ENCODE measurements at regions not wholly inside any gene's neighbourhood (a gene's known extent, or its start where the extent isn't known, plus 50 kb on each side); places are given as distances from the start of the nearest gene placed in this dataset.

GRCh38 chr3:124217542-124217941, 225.6 kb upstream of the ROPN1 start (continued):
- TF ChIP-seq ZNF382 (CRISPR knock-in tag; IDR thresholded peaks at IDR 0.05; ENCODE audit: borderline replicate concordance): no peak
- TF ChIP-seq DRAP1 (CRISPR knock-in tag; IDR thresholded peaks at IDR 0.05): peak; percentile 44; the same call in 1 of the 2 replicates
- TF ChIP-seq, protein P1, sequence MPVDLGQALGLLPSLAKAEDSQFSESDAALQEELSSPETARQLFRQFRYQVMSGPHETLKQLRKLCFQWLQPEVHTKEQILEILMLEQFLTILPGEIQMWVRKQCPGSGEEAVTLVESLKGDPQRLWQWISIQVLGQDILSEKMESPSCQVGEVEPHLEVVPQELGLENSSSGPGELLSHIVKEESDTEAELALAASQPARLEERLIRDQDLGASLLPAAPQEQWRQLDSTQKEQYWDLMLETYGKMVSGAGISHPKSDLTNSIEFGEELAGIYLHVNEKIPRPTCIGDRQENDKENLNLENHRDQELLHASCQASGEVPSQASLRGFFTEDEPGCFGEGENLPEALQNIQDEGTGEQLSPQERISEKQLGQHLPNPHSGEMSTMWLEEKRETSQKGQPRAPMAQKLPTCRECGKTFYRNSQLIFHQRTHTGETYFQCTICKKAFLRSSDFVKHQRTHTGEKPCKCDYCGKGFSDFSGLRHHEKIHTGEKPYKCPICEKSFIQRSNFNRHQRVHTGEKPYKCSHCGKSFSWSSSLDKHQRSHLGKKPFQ (CRISPR knock-in tag; IDR thresholded peaks at IDR 0.05; ENCODE audit: insufficient replicate concordance): peak; percentile 41
- no peak for TF ChIP-seq ARID3A (IDR thresholded peaks at IDR 0.05; ENCODE audit: low read depth, low read length)
- TF ChIP-seq ZNF737 (CRISPR knock-in tag; IDR thresholded peaks at IDR 0.05; ENCODE audit: borderline replicate concordance): 0 out of 2 replicates have a peak, but pooled peaks have one; percentile 23
- TF ChIP-seq, protein P2, sequence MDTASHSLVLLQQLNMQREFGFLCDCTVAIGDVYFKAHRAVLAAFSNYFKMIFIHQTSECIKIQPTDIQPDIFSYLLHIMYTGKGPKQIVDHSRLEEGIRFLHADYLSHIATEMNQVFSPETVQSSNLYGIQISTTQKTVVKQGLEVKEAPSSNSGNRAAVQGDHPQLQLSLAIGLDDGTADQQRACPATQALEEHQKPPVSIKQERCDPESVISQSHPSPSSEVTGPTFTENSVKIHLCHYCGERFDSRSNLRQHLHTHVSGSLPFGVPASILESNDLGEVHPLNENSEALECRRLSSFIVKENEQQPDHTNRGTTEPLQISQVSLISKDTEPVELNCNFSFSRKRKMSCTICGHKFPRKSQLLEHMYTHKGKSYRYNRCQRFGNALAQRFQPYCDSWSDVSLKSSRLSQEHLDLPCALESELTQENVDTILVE (CRISPR knock-in tag; IDR thresholded peaks at IDR 0.05): peak; percentile 89; the same call in 1 of the 2 replicates
- no peak for TF ChIP-seq CENPT (CRISPR knock-in tag; IDR thresholded peaks at IDR 0.05; ENCODE audit: low read depth)
- peak; percentile 81; the same call in 1 of the 2 replicates for TF ChIP-seq MIXL1 (CRISPR knock-in tag; IDR thresholded peaks at IDR 0.05)
- 0 out of 2 replicates have a peak, but pooled peaks have one; percentile 90 for TF ChIP-seq ISX (CRISPR knock-in tag; conservative IDR thresholded peaks at IDR 0.05)
- TF ChIP-seq, protein P3, sequence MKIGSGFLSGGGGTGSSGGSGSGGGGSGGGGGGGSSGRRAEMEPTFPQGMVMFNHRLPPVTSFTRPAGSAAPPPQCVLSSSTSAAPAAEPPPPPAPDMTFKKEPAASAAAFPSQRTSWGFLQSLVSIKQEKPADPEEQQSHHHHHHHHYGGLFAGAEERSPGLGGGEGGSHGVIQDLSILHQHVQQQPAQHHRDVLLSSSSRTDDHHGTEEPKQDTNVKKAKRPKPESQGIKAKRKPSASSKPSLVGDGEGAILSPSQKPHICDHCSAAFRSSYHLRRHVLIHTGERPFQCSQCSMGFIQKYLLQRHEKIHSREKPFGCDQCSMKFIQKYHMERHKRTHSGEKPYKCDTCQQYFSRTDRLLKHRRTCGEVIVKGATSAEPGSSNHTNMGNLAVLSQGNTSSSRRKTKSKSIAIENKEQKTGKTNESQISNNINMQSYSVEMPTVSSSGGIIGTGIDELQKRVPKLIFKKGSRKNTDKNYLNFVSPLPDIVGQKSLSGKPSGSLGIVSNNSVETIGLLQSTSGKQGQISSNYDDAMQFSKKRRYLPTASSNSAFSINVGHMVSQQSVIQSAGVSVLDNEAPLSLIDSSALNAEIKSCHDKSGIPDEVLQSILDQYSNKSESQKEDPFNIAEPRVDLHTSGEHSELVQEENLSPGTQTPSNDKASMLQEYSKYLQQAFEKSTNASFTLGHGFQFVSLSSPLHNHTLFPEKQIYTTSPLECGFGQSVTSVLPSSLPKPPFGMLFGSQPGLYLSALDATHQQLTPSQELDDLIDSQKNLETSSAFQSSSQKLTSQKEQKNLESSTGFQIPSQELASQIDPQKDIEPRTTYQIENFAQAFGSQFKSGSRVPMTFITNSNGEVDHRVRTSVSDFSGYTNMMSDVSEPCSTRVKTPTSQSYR (CRISPR knock-in tag; IDR thresholded peaks at IDR 0.05; ENCODE audit: borderline replicate concordance): peak; percentile 74; the same call in 1 of the 2 replicates
- TF ChIP-seq ZFP82 (CRISPR knock-in tag; IDR thresholded peaks at IDR 0.05; ENCODE audit: borderline replicate concordance): no peak
- TF ChIP-seq JUND (CRISPR knock-in tag; IDR thresholded peaks at IDR 0.05): no peak
- TF ChIP-seq KDM1A (CRISPR knock-in tag; IDR thresholded peaks at IDR 0.05): no peak
- TF ChIP-seq, protein P4, sequence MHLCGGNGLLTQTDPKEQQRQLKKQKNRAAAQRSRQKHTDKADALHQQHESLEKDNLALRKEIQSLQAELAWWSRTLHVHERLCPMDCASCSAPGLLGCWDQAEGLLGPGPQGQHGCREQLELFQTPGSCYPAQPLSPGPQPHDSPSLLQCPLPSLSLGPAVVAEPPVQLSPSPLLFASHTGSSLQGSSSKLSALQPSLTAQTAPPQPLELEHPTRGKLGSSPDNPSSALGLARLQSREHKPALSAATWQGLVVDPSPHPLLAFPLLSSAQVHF (CRISPR knock-in tag; IDR thresholded peaks at IDR 0.05): no peak
- no peak; the same call in 1 of the 2 replicates for TF ChIP-seq ARHGAP35 (CRISPR knock-in tag; IDR thresholded peaks at IDR 0.05; ENCODE audit: borderline replicate concordance)
- peak; percentile 97 for TF ChIP-seq EHMT2 (IDR thresholded peaks at IDR 0.05; ENCODE audit: borderline replicate concordance, low read depth, low read length)
- TF ChIP-seq ZBTB8A (CRISPR knock-in tag; IDR thresholded peaks at IDR 0.05; ENCODE audit: borderline replicate concordance, low read depth): no peak
- TF ChIP-seq ZNF496 (CRISPR knock-in tag; IDR thresholded peaks at IDR 0.05; ENCODE audit: insufficient replicate concordance): no peak
- TF ChIP-seq, protein P5, sequence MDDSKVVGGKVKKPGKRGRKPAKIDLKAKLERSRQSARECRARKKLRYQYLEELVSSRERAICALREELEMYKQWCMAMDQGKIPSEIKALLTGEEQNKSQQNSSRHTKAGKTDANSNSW (CRISPR knock-in tag; IDR thresholded peaks at IDR 0.05; ENCODE audit: borderline replicate concordance): no peak
- TF ChIP-seq ONECUT2 (CRISPR knock-in tag; IDR thresholded peaks at IDR 0.05): peak; percentile 61; the same call in 1 of the 2 replicates
- no peak for TF ChIP-seq ZC3H4 (CRISPR knock-in tag; IDR thresholded peaks at IDR 0.05; ENCODE audit: borderline replicate concordance)

Measured in HepG2 (cell line).